Activated B cell treated with CpG ODN at 0.5 μM for 24 hours (primary cell): ENCODE measurements at regions not wholly inside any gene's neighbourhood (a gene's known extent, or its start where the extent isn't known, plus 50 kb on each side); places are given as distances from the start of the nearest gene placed in this dataset.

Experiments
- ATAC-seq: fragments of 200-7000 bp; cut with Tn5 transposase; one replicate; pipeline ENCODE4 v1.10.0; 2021; ENCODE audit warnings: low read depth, mild to moderate bottlenecking, moderate library complexity
- CTCF ChIA-PET: fragments of 350-600 bp; sonication (Branson Sonifier 250); formaldehyde crosslinking; loops from one replicate; lab custom pipeline; 2021; ENCODE audit warnings: antibody characterized with exemption; lab: Charles Lee
- POLR2A ChIA-PET: fragments of 350-600 bp; sonication (Branson Sonifier 250); formaldehyde crosslinking; loops from one replicate; lab custom pipeline; 2021; ENCODE audit warnings: antibody characterized with exemption; lab: Charles Lee
- DNase-seq: peaks from one replicate; pipeline ENCODE4 v3.0.0; 2022
- H3K27ac Mint-ChIP-seq: one replicate; pipeline ENCODE4 v1.8.0; 2020; ENCODE audit warnings: mixed read lengths
- H3K27me3 Mint-ChIP-seq: one replicate; pipeline ENCODE4 v1.8.0; 2021; ENCODE audit warnings: mixed read lengths
- H3K36me3 Mint-ChIP-seq: one replicate; pipeline ENCODE4 v1.8.0; 2021; ENCODE audit warnings: low read depth, mixed read lengths
- H3K4me1 Mint-ChIP-seq: one replicate; pipeline ENCODE4 v1.8.0; 2021; ENCODE audit warnings: mixed read lengths
- H3K4me3 Mint-ChIP-seq: one replicate; pipeline ENCODE4 v1.8.0; 2020; ENCODE audit warnings: mild to moderate bottlenecking, mixed read lengths
- H3K9me3 Mint-ChIP-seq: one replicate; pipeline ENCODE4 v1.8.0; 2020; ENCODE audit warnings: mixed read lengths
- intact Hi-C: fragments of 100-400 bp; cut with micrococcal nuclease; formaldehyde crosslinking; loops from one replicate; pipeline ENCODE4 v1.15.1; 2024
- TF ChIP-seq, protein P1 (sequence below): fragments of 200-600 bp; IDR thresholded peaks from one replicate; pipeline ENCODE4 v1.8.0; 2022; ENCODE audit warnings: antibody characterized with exemption, mild to moderate bottlenecking

DNA sequence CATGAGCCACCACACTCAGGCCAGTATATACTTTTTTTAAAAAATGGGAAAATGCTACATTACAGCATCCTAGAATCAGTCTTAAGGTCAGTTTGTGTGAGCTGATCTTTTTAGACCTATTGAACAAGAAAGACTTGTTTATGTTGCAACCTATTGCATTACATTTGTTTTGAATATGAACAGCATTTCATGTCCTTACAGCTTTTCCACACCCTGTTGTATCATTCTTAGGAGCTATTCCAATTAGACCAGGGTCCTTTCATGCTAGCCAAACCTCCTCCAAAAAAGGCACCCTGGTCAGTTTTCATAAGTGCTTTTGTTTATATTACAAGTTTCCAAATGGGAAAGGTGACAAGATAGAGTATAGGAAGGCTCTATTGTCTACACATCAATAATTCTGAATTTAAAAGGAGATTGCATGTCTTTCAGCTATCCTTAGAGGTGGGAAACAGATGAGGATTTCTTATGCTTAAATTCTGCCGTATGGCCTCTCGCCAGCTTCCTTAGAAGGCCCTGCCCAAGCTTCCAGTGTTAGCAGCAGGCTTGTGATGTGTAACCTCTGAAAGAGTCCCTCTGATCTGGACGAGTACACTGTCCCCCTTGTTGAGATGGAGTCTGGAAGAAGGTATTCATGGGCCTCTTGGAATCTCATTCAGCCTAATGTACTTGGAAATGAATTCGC, 171.9 kb downstream of the OTUD1 start:
- ChIA-PET POLR2A (no interaction called here), CTCF (no interaction called here)
- DNase-seq (no peak), ATAC-seq (no peak)
- no peaks in the 10 kb centered on the region for H3K36me3 Mint-ChIP-seq
- H3K9me3 Mint-ChIP-seq: peaks cover 3% of the 10 kb centered on the region
- no peak overlapping the region for H3K27ac Mint-ChIP-seq
- peaks cover 2% of the 10 kb centered on the region for H3K27me3 Mint-ChIP-seq
- TF ChIP-seq, protein P1, sequence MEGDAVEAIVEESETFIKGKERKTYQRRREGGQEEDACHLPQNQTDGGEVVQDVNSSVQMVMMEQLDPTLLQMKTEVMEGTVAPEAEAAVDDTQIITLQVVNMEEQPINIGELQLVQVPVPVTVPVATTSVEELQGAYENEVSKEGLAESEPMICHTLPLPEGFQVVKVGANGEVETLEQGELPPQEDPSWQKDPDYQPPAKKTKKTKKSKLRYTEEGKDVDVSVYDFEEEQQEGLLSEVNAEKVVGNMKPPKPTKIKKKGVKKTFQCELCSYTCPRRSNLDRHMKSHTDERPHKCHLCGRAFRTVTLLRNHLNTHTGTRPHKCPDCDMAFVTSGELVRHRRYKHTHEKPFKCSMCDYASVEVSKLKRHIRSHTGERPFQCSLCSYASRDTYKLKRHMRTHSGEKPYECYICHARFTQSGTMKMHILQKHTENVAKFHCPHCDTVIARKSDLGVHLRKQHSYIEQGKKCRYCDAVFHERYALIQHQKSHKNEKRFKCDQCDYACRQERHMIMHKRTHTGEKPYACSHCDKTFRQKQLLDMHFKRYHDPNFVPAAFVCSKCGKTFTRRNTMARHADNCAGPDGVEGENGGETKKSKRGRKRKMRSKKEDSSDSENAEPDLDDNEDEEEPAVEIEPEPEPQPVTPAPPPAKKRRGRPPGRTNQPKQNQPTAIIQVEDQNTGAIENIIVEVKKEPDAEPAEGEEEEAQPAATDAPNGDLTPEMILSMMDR: no peak
- no peak overlapping the region for H3K4me3 Mint-ChIP-seq
- H3K4me1 Mint-ChIP-seq: peaks cover 5% of the 10 kb centered on the region
- intact Hi-C loops: no loop called here

DNA sequence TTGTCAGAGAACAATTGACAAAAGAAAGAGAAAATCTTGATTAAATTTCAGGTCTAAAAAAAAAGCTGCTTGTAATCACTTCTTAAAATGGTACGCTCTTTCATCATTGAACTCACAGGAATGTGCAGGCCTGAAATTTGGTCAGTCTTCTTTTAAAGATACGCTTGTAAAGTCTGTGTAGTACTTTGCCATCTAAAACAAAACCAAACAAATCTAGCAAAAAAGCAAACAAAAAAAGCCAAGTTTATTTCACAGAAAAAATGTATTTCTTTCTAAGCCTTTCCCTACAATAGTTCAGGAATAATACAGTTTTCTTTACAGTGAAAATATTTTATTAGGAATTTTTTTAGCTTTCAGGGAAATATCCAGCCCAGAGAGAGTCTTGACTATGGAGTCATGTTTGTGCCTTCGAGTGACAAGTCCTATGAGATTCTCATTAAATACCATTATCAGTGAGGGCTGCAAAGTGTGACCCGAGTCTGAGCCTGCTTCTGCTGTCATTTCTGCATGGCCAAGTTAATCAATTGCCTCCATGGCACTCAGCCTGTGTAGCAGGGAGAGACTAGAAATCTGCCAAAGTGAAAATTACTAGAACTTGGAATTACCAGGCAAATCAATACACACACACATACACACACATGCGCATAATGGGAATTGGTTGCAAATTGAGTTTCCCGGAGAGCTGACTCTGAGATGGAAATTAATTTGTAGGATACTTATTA, 172.6 kb downstream of the OTUD1 start:
- intact Hi-C loops: no loop called here
- H3K27ac Mint-ChIP-seq: no peak overlapping the region
- peaks cover 2% of the 10 kb centered on the region for H3K27me3 Mint-ChIP-seq
- H3K36me3 Mint-ChIP-seq: no peaks in the 10 kb centered on the region
- TF ChIP-seq, protein P1: no peak
- peaks cover 3% of the 10 kb centered on the region for H3K9me3 Mint-ChIP-seq
- ChIA-PET POLR2A (no interaction called here), CTCF (no interaction called here)
- H3K4me3 Mint-ChIP-seq: no peak overlapping the region
- H3K4me1 Mint-ChIP-seq: peaks cover 5% of the 10 kb centered on the region
- DNase-seq (no peak), ATAC-seq (no peak)

DNA sequence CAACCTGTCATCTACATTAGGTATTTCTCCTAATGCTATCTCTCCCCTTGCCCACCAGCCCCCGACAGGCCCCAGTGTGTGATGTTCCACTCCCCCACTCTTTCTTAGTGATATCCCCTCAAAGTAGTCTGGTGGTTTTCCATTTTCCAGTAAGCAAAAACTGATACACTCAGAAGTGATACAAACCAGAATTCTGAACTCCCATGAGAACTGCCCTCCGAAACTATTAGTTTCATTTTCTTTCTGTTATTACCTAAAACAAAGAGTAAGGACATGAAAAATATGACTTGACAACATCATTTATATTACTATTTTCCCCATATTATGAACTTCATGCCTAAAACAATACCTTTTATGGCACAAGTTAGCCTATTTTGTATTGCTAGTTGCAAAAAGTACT, 175.0 kb downstream of the OTUD1 start:
- DNase-seq (no peak), ATAC-seq (no peak)
- Mint-ChIP-seq H3K4me1 (peaks cover 5% of the 10 kb centered on the region), H3K4me3 (no peak overlapping the region), H3K27ac (no peak overlapping the region), H3K9me3 (peaks cover 3% of the 10 kb centered on the region), H3K36me3 (no peaks in the 10 kb centered on the region), H3K27me3 (no peaks in the 10 kb centered on the region)
- TF ChIP-seq, protein P1: no peak
- intact Hi-C loops: no loop called here
- ChIA-PET CTCF (no interaction called here), POLR2A (no interaction called here)

DNA sequence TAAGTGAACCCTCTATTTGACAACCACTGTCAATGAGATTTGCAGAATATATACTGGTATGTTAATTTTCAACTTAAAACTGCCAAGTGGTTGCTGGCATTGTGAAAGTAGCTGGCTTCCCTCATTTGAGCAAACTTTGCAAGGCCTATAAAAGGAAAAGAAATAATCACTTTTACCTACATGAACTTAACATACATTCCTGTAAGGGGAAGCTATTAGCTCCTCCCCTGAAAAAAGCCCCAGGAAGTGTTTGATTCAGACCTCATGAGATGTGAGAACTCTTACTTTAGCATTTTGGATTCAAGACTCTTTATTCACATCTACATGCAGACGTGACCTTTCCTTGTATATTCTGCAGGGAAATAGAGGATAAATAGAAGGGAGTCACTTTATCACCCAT, 175.6 kb downstream of the OTUD1 start:
- ChIA-PET POLR2A (no interaction called here), CTCF (no interaction called here)
- ATAC-seq (no peak), DNase-seq (no peak)
- intact Hi-C loops: no loop called here
- no peak overlapping the region for H3K4me3 Mint-ChIP-seq
- H3K9me3 Mint-ChIP-seq: peaks cover 3% of the 10 kb centered on the region
- H3K4me1 Mint-ChIP-seq: peaks cover 5% of the 10 kb centered on the region
- no peaks in the 10 kb centered on the region for H3K36me3 Mint-ChIP-seq
- H3K27ac Mint-ChIP-seq: no peak overlapping the region
- H3K27me3 Mint-ChIP-seq: no peaks in the 10 kb centered on the region
- TF ChIP-seq, protein P1: no peak

DNA sequence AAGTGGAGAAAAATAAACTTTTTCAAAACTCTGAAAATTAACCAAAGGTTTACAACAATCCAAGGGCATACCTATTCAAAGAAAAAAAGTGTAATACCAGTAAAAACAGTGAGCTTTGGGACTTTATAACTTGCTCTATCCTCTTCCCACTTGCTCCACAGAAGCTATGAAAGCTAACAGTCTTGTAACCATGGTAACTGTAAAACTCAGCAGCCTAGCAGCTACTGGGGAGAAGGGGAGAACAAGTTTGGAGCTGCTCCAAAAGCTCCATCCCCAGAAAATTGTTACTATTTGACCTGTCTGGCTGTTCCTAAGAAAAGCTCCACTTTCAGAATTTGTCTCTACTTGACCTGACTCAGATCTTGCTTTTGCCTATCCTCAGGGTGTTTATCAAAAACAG, 191.5 kb downstream of the OTUD1 start:
- ChIA-PET CTCF (no interaction called here), POLR2A (no interaction called here)
- H3K4me3 Mint-ChIP-seq: no peak overlapping the region
- H3K36me3 Mint-ChIP-seq: no peaks in the 10 kb centered on the region
- TF ChIP-seq, protein P1: no peak
- intact Hi-C loops: no loop called here
- H3K9me3 Mint-ChIP-seq: peaks cover 6% of the 10 kb centered on the region
- no peaks in the 10 kb centered on the region for H3K4me1 Mint-ChIP-seq
- DNase-seq: no peak
- peaks cover 6% of the 10 kb centered on the region for H3K27me3 Mint-ChIP-seq
- no peak for ATAC-seq
- H3K27ac Mint-ChIP-seq: no peak overlapping the region
